Glomerular visceral epithelial cell (primary cell): ENCODE measurements at regions not wholly inside any gene's neighbourhood (a gene's known extent, or its start where the extent isn't known, plus 50 kb on each side); places are given as distances from the start of the nearest gene placed in this dataset.
A peak's percentile ranks its signal among the peaks of the same experiment; 100 is the strongest.
"Not testable (repeated sequence)": the region's sequence is repeated elsewhere in the genome, so short reads cannot be mapped to it uniquely, and the experiment has no call there.

Source experiments
- DNase-seq: peaks from one replicate; pipeline ENCODE4 v3.0.0-alpha.2; 2016; ENCODE audit errors: extremely low spot score

GRCh38 chr4:101418466-101418865 lies 71.1 kb upstream of the PPP3CA start:
- DNase-seq = no peak

GRCh38 chr4:101418055-101418454 lies 70.7 kb upstream of the PPP3CA start:
- no peak for DNase-seq

DNA sequence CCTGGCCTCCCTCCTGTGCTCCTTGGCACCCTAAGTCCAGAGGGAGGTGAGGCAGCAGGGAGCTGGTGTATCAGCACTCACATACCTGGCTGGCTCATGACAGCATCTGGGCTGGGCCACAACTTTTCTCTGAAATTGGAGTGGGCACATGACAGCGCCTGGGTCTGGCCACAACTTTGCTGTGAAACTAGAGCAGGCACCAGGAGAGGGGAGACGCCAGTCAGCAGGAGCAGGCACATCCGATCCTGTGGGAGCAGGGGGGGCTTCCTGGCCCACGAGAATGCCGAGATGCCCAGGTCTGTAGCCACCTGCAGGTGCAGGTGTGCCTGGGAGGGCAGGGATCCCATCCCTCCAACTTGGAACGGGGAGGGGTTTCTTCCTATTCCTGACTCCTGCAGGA lies 69.7 kb upstream of the PPP3CA start:
- no peak for DNase-seq

DNA sequence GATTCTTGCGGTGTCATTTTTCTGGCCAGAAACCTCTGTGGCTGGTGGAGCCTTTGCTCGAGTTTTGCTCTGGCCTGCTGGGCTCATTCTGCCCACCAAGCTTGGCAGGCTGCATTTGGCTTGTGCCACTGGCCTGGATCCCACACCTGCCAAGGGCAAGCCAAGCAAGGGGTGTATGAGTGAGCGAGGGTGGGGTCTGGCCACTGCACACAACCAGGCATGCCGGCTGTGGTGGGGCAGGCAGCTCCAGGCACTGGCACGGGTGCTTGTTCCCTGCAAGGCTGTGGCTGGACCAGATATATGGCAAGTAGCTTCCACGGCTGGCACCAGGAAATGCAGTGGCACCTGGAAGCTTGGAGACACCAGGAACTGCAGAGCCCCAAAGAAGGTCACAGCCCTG lies 68.6 kb upstream of the PPP3CA start:
- no peak for DNase-seq

GRCh38 chr4:101414496-101414895 lies 67.2 kb upstream of the PPP3CA start:
- no peak for DNase-seq

DNA sequence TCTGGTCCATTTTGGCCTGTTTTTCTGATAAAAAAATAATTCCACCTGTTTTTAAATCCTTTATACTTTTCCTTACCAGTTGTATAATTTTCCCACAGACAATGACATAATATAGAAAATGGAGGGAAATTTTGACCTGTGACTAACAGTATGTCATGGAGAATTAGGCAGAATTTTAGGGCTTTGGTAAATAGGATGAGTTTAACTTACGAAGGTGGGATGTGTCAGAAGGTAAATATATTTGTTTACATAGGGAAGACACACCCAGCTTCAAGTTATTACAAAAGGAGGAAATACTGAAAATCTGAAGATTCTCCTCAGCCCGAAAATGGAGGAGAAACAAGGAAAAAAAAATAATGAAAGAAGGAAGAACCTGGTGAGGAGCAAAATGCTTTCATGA lies 64.6 kb upstream of the PPP3CA start:
- DNase-seq = no peak

DNA sequence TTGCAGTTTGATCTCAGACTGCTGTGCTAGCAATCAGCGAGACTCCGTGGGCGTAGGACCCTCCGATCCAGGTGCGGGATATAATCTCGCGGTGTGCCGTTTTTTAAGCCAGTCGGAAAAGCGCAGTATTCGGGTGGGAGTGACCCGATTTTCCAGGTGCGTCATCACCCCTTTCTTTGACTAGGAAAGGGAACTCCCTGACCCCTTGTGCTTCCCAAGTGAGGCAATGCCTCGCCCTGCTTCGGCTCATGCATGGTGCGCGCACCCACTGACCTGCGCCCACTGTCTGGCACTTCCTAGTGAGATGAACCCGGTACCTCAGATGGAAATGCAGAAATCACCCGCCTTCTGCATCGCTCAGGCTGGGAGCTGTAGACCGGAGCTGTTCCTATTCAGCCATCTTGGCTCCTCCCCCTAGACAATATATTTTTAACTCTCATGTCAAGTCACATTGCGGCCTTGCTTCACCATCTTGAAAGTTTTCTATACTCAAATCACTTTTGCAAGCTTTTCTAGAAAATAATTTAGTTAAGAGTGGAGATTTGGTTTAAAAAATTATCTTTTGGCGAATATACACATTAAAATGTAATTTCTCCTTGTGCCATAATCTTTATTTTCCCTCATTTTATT lies 64.1 kb upstream of the PPP3CA start:
- not testable (repeated sequence) for DNase-seq

DNA sequence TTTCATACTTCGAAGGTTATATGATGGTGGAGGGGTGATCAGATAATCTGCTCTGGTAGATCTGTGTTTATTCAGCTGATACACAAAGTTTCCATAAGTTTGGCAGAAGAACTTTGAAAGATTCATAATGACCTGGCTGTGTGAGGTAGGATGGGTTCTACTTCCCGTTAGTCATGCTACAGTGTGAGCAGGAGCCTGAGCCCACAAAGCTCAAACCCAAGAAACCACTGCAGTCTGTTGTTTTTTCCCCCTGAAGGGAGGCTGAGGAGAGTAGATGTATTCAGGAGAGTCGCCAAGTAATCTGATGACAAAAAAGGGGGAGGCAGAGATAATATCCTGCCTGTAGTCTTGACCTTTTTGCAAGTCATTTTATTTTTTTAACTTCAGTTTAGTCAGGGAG lies 52.8 kb upstream of the PPP3CA start:
- peak; percentile 67 for DNase-seq

- no peak for DNase-seq
Measured at GRCh38 chr4:101398807-101399206, 51.5 kb upstream of the PPP3CA start.
